Esophagus squamous epithelium (tissue), 5 donors: ENCODE measurements at regions not wholly inside any gene's neighbourhood (a gene's known extent, or its start where the extent isn't known, plus 50 kb on each side); places are given as distances from the start of the nearest gene placed in this dataset.

Experiments used
- DNase-seq: peaks from one replicate; lab custom pipeline; 2025; lab: John Stamatoyannopoulos, UW
- H3K27ac ChIP-seq, 4 donors: fragments of 200-600 bp; sonication (generic); one replicate each; pipeline ENCODE4 v1.5.1; 2016 to 2019; ENCODE audit warnings: mild to moderate bottlenecking in 1 of 4
- H3K27me3 ChIP-seq, 4 donors: fragments of 200-600 bp; sonication (generic); 1 replicate in 3 of 4; 2 replicates in 1 of 4; pipeline versions ENCODE4 v1.5.1 to v1.6.0; 2017 to 2021; ENCODE audit warnings: antibody characterized with exemption in 1 of 4
- H3K36me3 ChIP-seq, 3 donors: fragments of 200-600 bp; sonication (generic); one replicate each; pipeline ENCODE4 v1.5.1; 2016 to 2019
- H3K4me1 ChIP-seq, 3 donors: fragments of 200-600 bp; sonication (generic); one replicate each; pipeline ENCODE4 v1.5.1; 2017 to 2019
- H3K4me3 ChIP-seq, 4 donors: fragments of 200-600 bp; sonication (generic); 1 replicate in 3 of 4; 2 replicates in 1 of 4; pipeline ENCODE4 v1.5.1; 2016 to 2019; ENCODE audit warnings: mild to moderate bottlenecking in 2 of 4, moderate library complexity in 1 of 4
- H3K9me3 ChIP-seq, 3 donors: fragments of 200-600 bp; sonication (generic); one replicate each; pipeline ENCODE4 v1.5.1; 2016 to 2019
- CTCF ChIP-seq, 6 experiments: fragments of 450-650 bp in 4 of 6; fragments of 200-600 bp in 2 of 6; sonication (generic) in 2 of 6; IDR thresholded peaks; one replicate each; pipeline ENCODE4 v1.5.1; 2016 to 2019; ENCODE audit warnings: antibody characterized with exemption in 6 of 6, mild to moderate bottlenecking in 4 of 6, moderate library complexity in 4 of 6
- POLR2A ChIP-seq, 4 donors: fragments of 450-650 bp; IDR thresholded peaks; one replicate each; pipeline ENCODE4 v1.6.1; 2017; ENCODE audit warnings: antibody characterized with exemption in 4 of 4, mild to moderate bottlenecking in 4 of 4, moderate library complexity in 3 of 4
- WGBS, 2 donors: methylation state at CpG; one replicate each; pipeline ENCODE4 v1.1.5; 2018; 5-methylcytosine and 5-hydroxymethylcytosine counted together
- intact Hi-C: fragments of 100-400 bp; cut with DNase I; formaldehyde crosslinking; loops from one replicate; pipeline ENCODE4 v1.15.0; 2022
- donor health status: DM: yes; HTN: yes; CAD: no.

GRCh38 chr10:61172182-61172926 is 228.4 kb upstream of the RHOBTB1 start:
- intact Hi-C loops: no loop called here
- Histone ChIP-seq H3K4me3 (no peak overlapping the region), H3K9me3 (no peaks in the 10 kb centered on the region), H3K27me3 (no peaks in the 10 kb centered on the region), H3K4me1 (no peaks in the 10 kb centered on the region), H3K27ac (no peak overlapping the region), H3K36me3 (no peaks in the 10 kb centered on the region)
- no peak for DNase-seq
- WGBS, 2 donors: 75 to 77% methylated on average over 5 of the region's 5 CpGs
- TF ChIP-seq POLR2A (IDR thresholded peaks at IDR 0.05) (no peak), CTCF (IDR thresholded peaks at IDR 0.05) (no peak)

DNA sequence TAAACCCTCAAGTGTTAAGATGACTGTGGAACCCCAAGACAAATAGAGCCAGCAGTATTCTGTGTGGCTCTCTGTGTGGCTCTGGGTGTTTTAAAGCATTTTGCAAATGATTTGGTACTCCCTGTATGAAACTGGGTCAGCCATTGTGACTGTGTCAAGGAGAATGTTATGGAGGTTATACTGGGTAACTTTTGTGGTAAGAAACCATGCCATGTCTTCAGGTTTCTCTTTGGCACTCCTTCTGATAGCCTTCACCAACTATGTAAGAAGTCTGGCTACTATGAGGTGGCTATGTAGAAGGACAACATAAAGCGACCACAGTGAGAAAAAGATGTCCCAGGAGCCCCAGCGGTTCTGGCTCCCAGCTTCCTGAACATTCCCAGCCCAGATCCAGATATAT is 226.6 kb upstream of the RHOBTB1 start:
- no peak for DNase-seq
- WGBS, 2 donors: 70 to 80% methylated on average over 2 of the region's 2 CpGs
- TF ChIP-seq CTCF (IDR thresholded peaks at IDR 0.05) (no peak), POLR2A (IDR thresholded peaks at IDR 0.05) (no peak)
- Histone ChIP-seq H3K27ac (no peak overlapping the region), H3K4me3 (no peak overlapping the region), H3K9me3 (no peaks in the 10 kb centered on the region), H3K27me3 (no peaks in the 10 kb centered on the region), H3K36me3 (no peaks in the 10 kb centered on the region), H3K4me1 (peaks cover 0 to 9% (median 0%) of the 10 kb centered on the region in 3 donors)
- intact Hi-C loops: no loop called here

DNA sequence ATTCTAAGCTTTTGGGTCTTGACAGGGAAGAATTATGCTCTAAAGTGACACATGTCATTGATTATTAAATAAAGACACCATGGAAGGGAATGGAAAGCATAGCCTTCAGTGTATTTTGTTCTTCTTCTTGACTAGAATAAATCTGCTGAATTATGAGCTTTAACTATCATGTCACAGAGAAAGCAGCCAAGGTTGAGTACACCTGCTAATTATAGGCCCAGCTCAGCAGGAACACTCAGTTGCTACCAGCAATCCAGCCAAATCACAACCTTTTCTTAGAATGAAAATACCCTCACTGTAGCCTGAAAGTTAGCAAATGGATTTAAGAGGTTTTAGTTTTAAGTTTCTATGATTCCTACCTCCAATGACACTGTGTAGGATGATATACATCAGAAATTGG is 225.3 kb upstream of the RHOBTB1 start:
- Histone ChIP-seq H3K4me1 (peaks cover 0 to 22% (median 3%) of the 10 kb centered on the region in 3 donors), H3K36me3 (no peaks in the 10 kb centered on the region), H3K27ac (no peak overlapping the region), H3K27me3 (no peaks in the 10 kb centered on the region), H3K4me3 (no peak overlapping the region), H3K9me3 (no peaks in the 10 kb centered on the region)
- no peak for TF ChIP-seq CTCF (IDR thresholded peaks at IDR 0.05)
- no peak for TF ChIP-seq POLR2A (IDR thresholded peaks at IDR 0.05)
- no peak for DNase-seq
- intact Hi-C loops: no loop called here

DNA sequence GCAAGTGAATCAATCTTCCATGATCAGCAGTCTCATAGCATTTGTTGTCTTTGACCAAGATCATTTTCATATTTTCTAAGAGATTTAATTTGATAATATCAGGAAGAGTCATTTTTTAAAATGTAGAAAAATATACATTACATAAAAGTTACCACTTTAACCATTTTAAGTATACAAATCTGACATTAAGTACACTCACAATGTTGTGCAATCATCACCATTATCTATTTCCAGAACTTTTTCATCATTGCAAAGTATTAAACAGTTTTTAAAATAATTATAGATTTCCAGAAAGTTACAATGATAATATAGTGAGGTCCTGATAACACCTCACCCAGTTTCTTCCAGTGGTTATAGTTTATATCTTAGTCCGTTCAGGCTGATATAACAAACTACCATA is 222.5 kb upstream of the RHOBTB1 start:
- 74 to 81% methylated on average over 1 of the region's 1 CpG for WGBS, 2 donors
- Histone ChIP-seq H3K36me3 (no peaks in the 10 kb centered on the region), H3K9me3 (no peaks in the 10 kb centered on the region), H3K27ac (no peak overlapping the region), H3K4me1 (peaks cover 0 to 31% (median 7%) of the 10 kb centered on the region in 3 donors), H3K4me3 (no peak overlapping the region), H3K27me3 (no peaks in the 10 kb centered on the region)
- intact Hi-C loops: no loop called here
- TF ChIP-seq POLR2A (IDR thresholded peaks at IDR 0.05) (no peak), CTCF (IDR thresholded peaks at IDR 0.05) (no peak)
- no peak for DNase-seq

DNA sequence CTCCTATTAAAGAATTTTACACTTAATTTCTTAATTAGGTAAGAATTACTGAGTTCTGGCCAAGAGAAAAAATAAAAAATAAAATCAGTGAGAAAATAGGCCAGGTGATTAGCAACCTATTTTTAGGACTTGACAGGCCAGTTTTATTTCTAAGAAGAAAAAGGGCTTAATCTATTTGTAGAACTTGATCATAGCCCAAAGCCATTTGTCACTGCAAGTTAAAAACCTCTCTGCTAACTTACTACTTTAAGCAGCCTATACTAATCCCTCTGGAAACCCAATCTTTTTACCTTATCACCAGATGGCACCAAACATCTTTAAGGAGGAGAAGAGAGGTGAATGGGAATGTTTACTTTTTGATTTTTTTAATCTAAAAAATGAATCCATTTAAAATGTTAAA is 222.1 kb upstream of the RHOBTB1 start:
- Histone ChIP-seq H3K4me1 (peaks cover 0 to 31% (median 7%) of the 10 kb centered on the region in 3 donors), H3K27ac (no peak overlapping the region), H3K27me3 (no peaks in the 10 kb centered on the region), H3K4me3 (no peak overlapping the region), H3K36me3 (no peaks in the 10 kb centered on the region), H3K9me3 (no peaks in the 10 kb centered on the region)
- no peak for DNase-seq
- intact Hi-C loops: no loop called here
- TF ChIP-seq POLR2A (IDR thresholded peaks at IDR 0.05): no peak
- no peak for TF ChIP-seq CTCF (IDR thresholded peaks at IDR 0.05)
